H9 (cell line): ENCODE measurements at regions not wholly inside any gene's neighbourhood (a gene's known extent, or its start where the extent isn't known, plus 50 kb on each side); places are given as distances from the start of the nearest gene placed in this dataset.

Source experiments
- DNase-seq: peaks from one replicate; pipeline ENCODE4 v3.0.0-alpha.2; 2017
- H2AFZ ChIP-seq: one replicate; pipeline ENCODE4 v1.6.1; 2013; ENCODE audit warnings: mild to moderate bottlenecking, low read length, control low read depth, moderate library complexity
- H2AK5ac ChIP-seq: 2 replicates; pipeline ENCODE4 v1.6.1; 2013; ENCODE audit warnings: low read length, control low read depth, mixed read lengths; ENCODE audit not compliant: insufficient read length
- H2BK120ac ChIP-seq: one replicate; pipeline ENCODE4 v1.6.1; 2013; ENCODE audit warnings: low read depth, mild to moderate bottlenecking, low read length, control low read depth, inconsistent platforms; ENCODE audit not compliant: poor library complexity, severe bottlenecking
- H2BK12ac ChIP-seq: 2 replicates; pipeline ENCODE4 v1.6.1; 2013; ENCODE audit warnings: low read length, control low read depth, mixed read lengths, low read depth; ENCODE audit not compliant: insufficient read length
- H2BK15ac ChIP-seq: 2 replicates; pipeline ENCODE4 v1.6.1; 2013; ENCODE audit warnings: low read depth, low read length, control low read depth
- H2BK20ac ChIP-seq: one replicate; pipeline ENCODE4 v1.6.1; 2013; ENCODE audit warnings: low read depth, mild to moderate bottlenecking, low read length, control low read depth, inconsistent platforms; ENCODE audit not compliant: poor library complexity, severe bottlenecking
- H2BK5ac ChIP-seq: 2 replicates; pipeline ENCODE4 v1.6.1; 2013; ENCODE audit warnings: low read length, control low read depth, mixed read lengths; ENCODE audit not compliant: insufficient read length
- H3K14ac ChIP-seq: 2 replicates; pipeline ENCODE4 v1.6.1; 2013; ENCODE audit warnings: low read length, control low read depth; ENCODE audit not compliant: insufficient read depth
- H3K18ac ChIP-seq: 2 replicates; pipeline ENCODE4 v1.6.1; 2013; ENCODE audit warnings: low read depth, mild to moderate bottlenecking, mixed read lengths, low read length, control low read depth; ENCODE audit not compliant: insufficient read length
- H3K23ac ChIP-seq: 2 replicates; pipeline ENCODE4 v1.6.1; 2013; ENCODE audit warnings: low read length, control low read depth, mixed read lengths, low read depth; ENCODE audit not compliant: insufficient read length
- H3K23me2 ChIP-seq: 2 replicates; pipeline ENCODE4 v1.6.1; 2013; ENCODE audit warnings: low read depth, mild to moderate bottlenecking, mixed read lengths, low read length, control low read depth; ENCODE audit not compliant: insufficient read length, poor library complexity, severe bottlenecking
- H3K27ac ChIP-seq: 2 replicates; pipeline ENCODE4 v1.5.1; 2013; ENCODE audit warnings: low read length, control low read depth, mixed read lengths, low read depth; ENCODE audit not compliant: insufficient read length
- H3K27me3 ChIP-seq: 2 replicates; pipeline ENCODE4 v1.6.1; 2013; ENCODE audit warnings: low read length, control low read depth, inconsistent platforms; ENCODE audit not compliant: insufficient read depth
- H3K4ac ChIP-seq: 2 replicates; pipeline ENCODE4 v1.6.1; 2013; ENCODE audit warnings: low read depth, mild to moderate bottlenecking, control low read depth, inconsistent platforms, low read length, moderate library complexity
- H3K4me1 ChIP-seq: 2 replicates; pipeline ENCODE4 v1.6.1; 2013; ENCODE audit warnings: low read length, control low read depth, inconsistent platforms; ENCODE audit not compliant: insufficient read depth
- H3K4me2 ChIP-seq: 2 replicates; pipeline ENCODE4 v1.6.1; 2013; ENCODE audit warnings: low read length, control low read depth, mixed read lengths; ENCODE audit not compliant: insufficient read length, insufficient read depth
- H3K56ac ChIP-seq: 2 replicates; pipeline ENCODE4 v1.6.1; 2013; ENCODE audit warnings: low read depth, mild to moderate bottlenecking, mixed read lengths, low read length, control low read depth; ENCODE audit not compliant: insufficient read length
- H3K79me1 ChIP-seq: 2 replicates; pipeline ENCODE4 v1.6.1; 2013; ENCODE audit warnings: low read depth, mild to moderate bottlenecking, moderate library complexity, low read length, control low read depth, inconsistent platforms; ENCODE audit not compliant: insufficient read depth, poor library complexity, severe bottlenecking
- H3K79me2 ChIP-seq: 2 replicates; pipeline ENCODE4 v1.6.1; 2013; ENCODE audit warnings: low read length, control low read depth, inconsistent platforms; ENCODE audit not compliant: insufficient read depth
- H3K9ac ChIP-seq: 2 replicates; pipeline ENCODE4 v1.6.1; 2013; ENCODE audit warnings: low read length, control low read depth, mixed read lengths; ENCODE audit not compliant: insufficient read length; ENCODE audit errors: extremely low read depth
- H3K9me3 ChIP-seq: one replicate; pipeline ENCODE4 v1.6.1; 2013; ENCODE audit warnings: low read depth, low read length, inconsistent platforms; ENCODE audit not compliant: control insufficient read depth
- H3T11ph ChIP-seq: one replicate; pipeline ENCODE4 v1.6.1; 2013; ENCODE audit warnings: mild to moderate bottlenecking, low read length, control low read depth, inconsistent platforms
- H4K20me1 ChIP-seq: one replicate; pipeline ENCODE4 v1.6.1; 2013; ENCODE audit not compliant: control insufficient read depth, insufficient read length, insufficient read depth
- H4K5ac ChIP-seq: 2 replicates; pipeline ENCODE4 v1.6.1; 2013; ENCODE audit warnings: low read depth, mild to moderate bottlenecking, mixed read lengths, low read length, control low read depth; ENCODE audit not compliant: insufficient read length
- H4K8ac ChIP-seq: replicated peaks from 2 replicates; pipeline ENCODE4 v1.6.1; 2013; ENCODE audit warnings: low read length, control low read depth, mixed read lengths, low read depth; ENCODE audit not compliant: insufficient read length
- H4K91ac ChIP-seq: 2 replicates; pipeline ENCODE4 v1.6.1; 2013; ENCODE audit warnings: low read depth, mild to moderate bottlenecking, moderate library complexity, mixed read lengths, low read length, control low read depth; ENCODE audit not compliant: insufficient read length
- H3K27ac Mint-ChIP-seq, 3 experiments: 2 replicates in 2 of 3; 3 replicates in 1 of 3; pipeline ENCODE4 v1.8.0; 2020 to 2021; ENCODE audit warnings: mixed read lengths in 3 of 3, mild to moderate bottlenecking in 1 of 3, moderate library complexity in 1 of 3
- H3K27me3 Mint-ChIP-seq: 2 replicates; pipeline ENCODE4 v1.8.0; 2021; ENCODE audit warnings: low read depth, mild to moderate bottlenecking, moderate library complexity, mixed read lengths
- H3K36me3 Mint-ChIP-seq, 3 experiments: 2 replicates in 2 of 3; 3 replicates in 1 of 3; pipeline ENCODE4 v1.8.0; 2020 to 2021; ENCODE audit warnings: low read depth in 3 of 3, mixed read lengths in 3 of 3; ENCODE audit not compliant: insufficient read depth in 1 of 3
- H3K4me1 Mint-ChIP-seq, 2 experiments: 2 replicates each; pipeline ENCODE4 v1.8.0; 2020; ENCODE audit warnings: mixed read lengths in 2 of 2
- H3K4me3 Mint-ChIP-seq, 2 experiments: 2 replicates in 1 of 2; 3 replicates in 1 of 2; pipeline ENCODE4 v1.8.0; 2020 to 2021; ENCODE audit warnings: mild to moderate bottlenecking in 2 of 2, mixed read lengths in 2 of 2, moderate library complexity in 1 of 2
- H3K9me3 Mint-ChIP-seq, 2 experiments: 2 replicates in 1 of 2; 3 replicates in 1 of 2; pipeline ENCODE4 v1.8.0; 2020; ENCODE audit warnings: mild to moderate bottlenecking in 2 of 2, mixed read lengths in 2 of 2, moderate library complexity in 1 of 2
- CTCF ChIP-seq: fragments of 200-600 bp; sonication (generic); conservative IDR thresholded peaks from 3 replicates; pipeline ENCODE4 v1.8.0; 2021; ENCODE audit warnings: antibody characterized with exemption, mild to moderate bottlenecking
- WGBS: extraction: QIAGEN DNeasy Blood & Tissue Kit; methylation state at CpG from one replicate; pipeline ENCODE4 v1.1.7; 2013; ENCODE audit warnings: missing lambda C conversion rate, low lambda C conversion rate, mixed read lengths; ENCODE audit not compliant: insufficient read length; ENCODE audit errors: extremely low coverage; 5-methylcytosine and 5-hydroxymethylcytosine counted together

GRCh38 chr6:133754298-133754697 is 134.6 kb upstream of the TCF21 start:
- H3K9me3 ChIP-seq: no peaks in the 10 kb centered on the region
- H2AFZ ChIP-seq: no peak overlapping the region
- H2BK5ac ChIP-seq: no peak overlapping the region
- H3K14ac ChIP-seq: no peak overlapping the region
- TF ChIP-seq CTCF: no peak
- H3K4ac ChIP-seq: no peak overlapping the region
- no peaks in the 10 kb centered on the region for H3K79me2 ChIP-seq
- H3K36me3 Mint-ChIP-seq: no peaks in the 10 kb centered on the region
- H3K27me3 ChIP-seq: no peaks in the 10 kb centered on the region
- no peak overlapping the region for H3K27ac ChIP-seq
- no peak overlapping the region for H2BK12ac ChIP-seq
- no peaks in the 10 kb centered on the region for H4K20me1 ChIP-seq
- no peak for DNase-seq
- H3K4me1 Mint-ChIP-seq: no peaks in the 10 kb centered on the region
- no peak overlapping the region for H4K8ac ChIP-seq
- no peak overlapping the region for H2BK120ac ChIP-seq
- no peak overlapping the region for H3K4me3 Mint-ChIP-seq
- H3K23me2 ChIP-seq: no peaks in the 10 kb centered on the region
- H3K18ac ChIP-seq: no peak overlapping the region
- no peak overlapping the region for H2BK20ac ChIP-seq
- H3T11ph ChIP-seq: no peak overlapping the region
- no peak overlapping the region for H3K56ac ChIP-seq
- no peak overlapping the region for H3K9ac ChIP-seq
- H2BK15ac ChIP-seq: no peak overlapping the region
- H3K27me3 Mint-ChIP-seq: no peaks in the 10 kb centered on the region
- H4K5ac ChIP-seq: no peak overlapping the region
- H3K4me1 ChIP-seq: no peaks in the 10 kb centered on the region
- H3K27ac Mint-ChIP-seq: no peak overlapping the region
- no peaks in the 10 kb centered on the region for H3K9me3 Mint-ChIP-seq
- no CpG with 5 or more reads among the region's 1 CpG for WGBS
- H3K79me1 ChIP-seq: no peaks in the 10 kb centered on the region
- no peak overlapping the region for H2AK5ac ChIP-seq
- no peak overlapping the region for H4K91ac ChIP-seq
- no peak overlapping the region for H3K23ac ChIP-seq
- no peak overlapping the region for H3K4me2 ChIP-seq
